K562 (cell line): ENCODE measurements at regions not wholly inside any gene's neighbourhood (a gene's known extent, or its start where the extent isn't known, plus 50 kb on each side); places are given as distances from the start of the nearest gene placed in this dataset.

Experiments used
- ATAC-seq: fragments of 200-7000 bp; cut with Tn5 transposase; 3 replicates; pipeline ENCODE4 v1.9.1; 2020; ENCODE audit warnings: moderate library complexity
- BruUV-seq: library from RNA; stranded (reverse); fragments of 400-500 nt; replicated peaks from 2 replicates; lab custom pipeline; 2021; lab: Mats Ljungman, UMichigan
- CTCF ChIA-PET: fragments of 300-600 bp; formaldehyde crosslinking; extraction: SDS; loops from one replicate; lab custom pipeline; 2021; ENCODE audit warnings: low intra/inter-chr PET ratio; lab: Yijun Ruan, JAX
- POLR2A ChIA-PET: fragments of 300-600, 350-650 bp; sonication (Branson Sonifier 250); formaldehyde crosslinking; extraction: SDS; loops from one replicate; lab custom pipeline; 2021; ENCODE audit warnings: antibody characterized with exemption, inconsistent platforms; lab: Yijun Ruan, JAX
- DNase-seq, 4 experiments: peaks; one replicate each; pipeline versions ENCODE4 v3.0.0 to v3.0.0-alpha.2; 2011 to 2018; ENCODE audit warnings: low spot score in 3 of 4, mixed read lengths in 3 of 4; ENCODE audit errors: extremely low read depth in 1 of 4
- FAIRE-seq: peaks from 2 replicates; lab custom pipeline; 2011; peaks lifted over from hg19 to GRCh38; lab: Jason Lieb, UNC
- H2AFZ ChIP-seq: 2 replicates; pipeline ENCODE4 v1.6.0; 2011; ENCODE audit warnings: low read depth, low read length, control low read depth, inconsistent platforms
- H3K27ac ChIP-seq: fragments of 200-600 bp; 3 replicates; pipeline ENCODE4 v1.8.0; 2011; ENCODE audit warnings: low read depth, mild to moderate bottlenecking, control low read depth, inconsistent platforms, low read length, moderate library complexity, mixed read lengths; ENCODE audit errors: extremely low read depth
- H3K27me3 ChIP-seq, 2 experiments: fragments of 300-600 bp in 1 of 2; 2 replicates in 1 of 2; 3 replicates in 1 of 2; pipeline versions ENCODE4 v1.6.0 to v1.8.0; 2011; ENCODE audit warnings: inconsistent platforms in 2 of 2, low read length in 2 of 2, mild to moderate bottlenecking in 1 of 2, mixed read lengths in 1 of 2, moderate library complexity in 1 of 2; ENCODE audit not compliant: control insufficient read depth in 2 of 2, insufficient read depth in 2 of 2
- H3K36me3 ChIP-seq: fragments of 300-600 bp; 3 replicates; pipeline ENCODE4 v1.8.0; 2011; ENCODE audit warnings: mild to moderate bottlenecking, low read length, inconsistent platforms; ENCODE audit not compliant: control insufficient read depth, insufficient read depth
- H3K4me1 ChIP-seq, 2 experiments: fragments of 200-600 bp in 1 of 2; replicated peaks in 1 of 2; 2 replicates in 1 of 2; 3 replicates in 1 of 2; pipeline versions ENCODE4 v1.5.1 to v1.8.0; 2011; ENCODE audit warnings: inconsistent platforms in 2 of 2, low read length in 2 of 2, mild to moderate bottlenecking in 1 of 2, mixed read lengths in 1 of 2, moderate library complexity in 1 of 2; ENCODE audit not compliant: control insufficient read depth in 2 of 2, insufficient read depth in 2 of 2
- H3K4me2 ChIP-seq: 2 replicates; pipeline ENCODE4 v1.6.1; 2011; ENCODE audit warnings: low read length, control low read depth, inconsistent platforms, mixed read lengths; ENCODE audit not compliant: insufficient read depth
- H3K4me3 ChIP-seq: fragments of 200-600 bp; sonication (generic), shearing (Covaris generic); 2 replicates; pipeline ENCODE4 v1.5.1; 2016; ENCODE audit warnings: control low read depth, inconsistent platforms
- H3K79me2 ChIP-seq: fragments of 200-600 bp; 3 replicates; pipeline ENCODE4 v1.8.0; 2011; ENCODE audit warnings: low read length, inconsistent platforms; ENCODE audit not compliant: control insufficient read depth, insufficient read depth
- H3K9ac ChIP-seq, 2 experiments: 2 replicates each; pipeline versions ENCODE4 v1.6.0 to v1.6.1; 2011; ENCODE audit warnings: low read depth in 2 of 2, low read length in 2 of 2, control low read depth in 1 of 2, inconsistent platforms in 1 of 2, mild to moderate bottlenecking in 1 of 2, mixed read lengths in 1 of 2; ENCODE audit not compliant: insufficient read depth in 1 of 2
- H3K9me1 ChIP-seq: one replicate; pipeline ENCODE4 v1.6.0; 2011; ENCODE audit warnings: inconsistent platforms, mild to moderate bottlenecking, low read length, moderate library complexity; ENCODE audit not compliant: control insufficient read depth, insufficient read depth
- H3K9me3 ChIP-seq: replicated peaks from 2 replicates; pipeline ENCODE4 v1.5.1; 2011; ENCODE audit warnings: low read depth, low read length, inconsistent platforms; ENCODE audit not compliant: control insufficient read depth, insufficient read depth
- H4K20me1 ChIP-seq: replicated peaks from 2 replicates; pipeline ENCODE4 v1.6.1; 2011; ENCODE audit warnings: low read length, inconsistent platforms, mixed read lengths; ENCODE audit not compliant: control insufficient read depth, insufficient read depth
- CBX2 ChIP-seq: fragments of 200-600 bp; sonication (generic); IDR thresholded peaks from one replicate; pipeline ENCODE4 v1.6.1; 2012; ENCODE audit warnings: mild to moderate bottlenecking, low read length, inconsistent platforms; ENCODE audit not compliant: insufficient read depth, poor library complexity, severe bottlenecking
- CBX3 ChIP-seq, 2 experiments: IDR thresholded peaks; 1 replicate in 1 of 2; 2 replicates in 1 of 2; pipeline ENCODE4 v1.6.1; 2012; ENCODE audit warnings: inconsistent platforms in 2 of 2, low read length in 2 of 2, borderline replicate concordance in 1 of 2, control low read depth in 1 of 2
- EGR1 ChIP-seq: fragments of 450-650 bp; conservative IDR thresholded peaks from 2 replicates; pipeline ENCODE4 v1.6.1; 2017; ENCODE audit warnings: mild to moderate bottlenecking
- KLF13 ChIP-seq: fragments of 450-650 bp; IDR thresholded peaks from 2 replicates; pipeline ENCODE4 v1.6.1; 2016; ENCODE audit warnings: missing genetic modification characterization, low read depth, mild to moderate bottlenecking, missing compliant biosample characterization, moderate library complexity, borderline replicate concordance
- SAFB ChIP-seq: fragments of 200-400 bp; formaldehyde crosslinking; IDR thresholded peaks from 2 replicates; pipeline ENCODE4 v1.6.1; 2017; ENCODE audit warnings: low read depth, low read length, borderline replicate concordance
- SMAD2 ChIP-seq: fragments of 150-350 bp; IDR thresholded peaks from 2 replicates; pipeline ENCODE4 v1.6.1; 2014; ENCODE audit warnings: low read depth, mild to moderate bottlenecking, low read length
- TAF1 ChIP-seq: IDR thresholded peaks from 2 replicates; pipeline ENCODE4 v1.6.1; 2011; ENCODE audit warnings: mild to moderate bottlenecking, low read length, moderate library complexity; ENCODE audit not compliant: insufficient read depth, control insufficient read depth, severe bottlenecking; ENCODE audit errors: extremely low read depth
- ZNF212 ChIP-seq: fragments of 450-650 bp; formaldehyde crosslinking; IDR thresholded peaks from 2 replicates; pipeline ENCODE4 v1.4.0; 2020; ENCODE audit warnings: mild to moderate bottlenecking
- ZNF551 ChIP-seq: fragments of 250-450 bp; sonication (Bioruptor Pico); IDR thresholded peaks from 2 replicates; pipeline ENCODE4 v1.5.0; 2021; ENCODE audit warnings: mild to moderate bottlenecking, moderate library complexity
- WGBS: fragments of 100-300 bp; shearing (Covaris generic); methylation state at CpG from one replicate; pipeline ENCODE4 v1.1.6; 2016; ENCODE audit warnings: low coverage, mixed read lengths; ENCODE audit not compliant: insufficient coverage; ENCODE audit errors: missing lambda C conversion rate; 5-methylcytosine and 5-hydroxymethylcytosine counted together
- in situ Hi-C: fragments of 300-500 bp; cut with MboI; formaldehyde crosslinking; loops from 4 replicates; pipeline ENCODE4 v1.15.0; 2018; ENCODE audit warnings: inconsistent platforms, mixed read lengths
- intact Hi-C: fragments of 100-400 bp; cut with micrococcal nuclease; formaldehyde crosslinking; loops from 2 replicates; pipeline ENCODE4 v1.14.2; 2022
- TF ChIP-seq, protein P1 (sequence below): fragments of 450-650 bp; formaldehyde crosslinking; IDR thresholded peaks from 2 replicates; pipeline ENCODE4 v1.4.0; 2020; ENCODE audit warnings: mild to moderate bottlenecking
- TF ChIP-seq, protein P2 (sequence below): fragments of 250-450 bp; sonication (Bioruptor Pico); IDR thresholded peaks from 2 replicates; pipeline ENCODE4 v1.5.0; 2021; ENCODE audit warnings: mild to moderate bottlenecking, borderline replicate concordance

DNA sequence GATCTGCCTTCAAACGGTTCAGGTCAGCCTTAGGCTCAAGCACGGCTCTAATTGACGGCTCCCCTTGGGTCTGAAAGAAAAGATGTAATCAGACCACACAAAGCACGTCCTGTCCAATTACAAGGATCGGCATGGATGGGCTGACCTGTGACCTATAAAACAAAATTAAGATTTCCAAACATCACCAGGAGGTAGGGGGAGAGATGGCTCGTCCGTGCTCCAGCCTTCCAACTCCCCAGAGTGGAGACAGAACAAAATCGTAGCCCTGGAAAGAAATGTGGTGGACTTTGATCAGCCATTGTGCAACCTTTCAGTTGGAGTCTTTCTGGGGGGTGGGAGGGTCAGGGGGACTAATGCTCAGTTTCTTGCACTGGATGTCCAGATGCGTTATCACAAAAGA lies 226.6 kb upstream of the DIO3 start (continued):
- TF ChIP-seq, protein P1, sequence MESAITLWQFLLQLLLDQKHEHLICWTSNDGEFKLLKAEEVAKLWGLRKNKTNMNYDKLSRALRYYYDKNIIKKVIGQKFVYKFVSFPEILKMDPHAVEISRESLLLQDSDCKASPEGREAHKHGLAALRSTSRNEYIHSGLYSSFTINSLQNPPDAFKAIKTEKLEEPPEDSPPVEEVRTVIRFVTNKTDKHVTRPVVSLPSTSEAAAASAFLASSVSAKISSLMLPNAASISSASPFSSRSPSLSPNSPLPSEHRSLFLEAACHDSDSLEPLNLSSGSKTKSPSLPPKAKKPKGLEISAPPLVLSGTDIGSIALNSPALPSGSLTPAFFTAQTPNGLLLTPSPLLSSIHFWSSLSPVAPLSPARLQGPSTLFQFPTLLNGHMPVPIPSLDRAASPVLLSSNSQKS (CRISPR knock-in tag) = no peak
- TF ChIP-seq EGR1 (no peak), SMAD2 (no peak), TAF1 (no peak), ZNF212 (CRISPR knock-in tag) (no peak), CBX3 (IDR thresholded peaks at IDR 0.05; ENCODE audit: borderline replicate concordance in 1 of 2, low read length in 2 of 2) (no peak)

DNA sequence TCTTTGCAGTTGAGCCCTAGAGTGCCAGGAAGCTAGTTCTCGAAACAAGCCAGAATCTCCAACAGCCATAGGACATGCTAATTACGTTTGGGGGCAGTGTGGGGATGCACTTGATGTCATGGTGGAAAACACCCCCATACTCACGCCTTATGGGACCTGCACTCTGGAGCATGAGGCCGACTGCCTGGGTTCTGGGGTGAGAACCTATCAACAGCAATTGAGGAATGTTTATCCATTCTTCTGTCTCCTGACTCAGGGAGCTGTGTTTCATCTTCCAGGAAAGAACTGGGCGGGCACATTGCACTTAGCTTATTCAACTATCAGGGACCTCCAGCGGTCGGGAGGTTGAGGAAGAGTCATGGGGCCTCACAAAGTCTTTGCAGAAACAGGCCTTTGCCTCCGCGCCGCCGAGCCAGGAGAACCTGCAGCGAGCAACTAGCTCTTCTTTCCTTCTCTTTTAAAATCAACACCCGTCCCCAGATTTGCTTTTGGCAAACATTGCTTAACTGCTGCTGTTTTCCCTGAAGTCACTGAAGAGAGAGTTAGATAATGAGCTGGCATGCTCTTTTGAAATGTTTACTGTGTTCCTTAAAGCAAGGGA lies 226.1 kb upstream of the DIO3 start:
- CTCF ChIA-PET = no interaction called here
- Histone ChIP-seq H4K20me1 (no peaks in the 10 kb centered on the region), H3K9ac (no peak overlapping the region), H3K4me1 (no peaks in the 10 kb centered on the region), H3K9me1 (no peaks in the 10 kb centered on the region)
- 0% methylated on average over 11 of the region's 13 CpGs for WGBS
- intact Hi-C loops = no loop called here
- TF ChIP-seq KLF13 (tag) (no peak), SAFB (no peak), CBX2 (no peak), ZNF551 (no peak)
- TF ChIP-seq, protein P2, sequence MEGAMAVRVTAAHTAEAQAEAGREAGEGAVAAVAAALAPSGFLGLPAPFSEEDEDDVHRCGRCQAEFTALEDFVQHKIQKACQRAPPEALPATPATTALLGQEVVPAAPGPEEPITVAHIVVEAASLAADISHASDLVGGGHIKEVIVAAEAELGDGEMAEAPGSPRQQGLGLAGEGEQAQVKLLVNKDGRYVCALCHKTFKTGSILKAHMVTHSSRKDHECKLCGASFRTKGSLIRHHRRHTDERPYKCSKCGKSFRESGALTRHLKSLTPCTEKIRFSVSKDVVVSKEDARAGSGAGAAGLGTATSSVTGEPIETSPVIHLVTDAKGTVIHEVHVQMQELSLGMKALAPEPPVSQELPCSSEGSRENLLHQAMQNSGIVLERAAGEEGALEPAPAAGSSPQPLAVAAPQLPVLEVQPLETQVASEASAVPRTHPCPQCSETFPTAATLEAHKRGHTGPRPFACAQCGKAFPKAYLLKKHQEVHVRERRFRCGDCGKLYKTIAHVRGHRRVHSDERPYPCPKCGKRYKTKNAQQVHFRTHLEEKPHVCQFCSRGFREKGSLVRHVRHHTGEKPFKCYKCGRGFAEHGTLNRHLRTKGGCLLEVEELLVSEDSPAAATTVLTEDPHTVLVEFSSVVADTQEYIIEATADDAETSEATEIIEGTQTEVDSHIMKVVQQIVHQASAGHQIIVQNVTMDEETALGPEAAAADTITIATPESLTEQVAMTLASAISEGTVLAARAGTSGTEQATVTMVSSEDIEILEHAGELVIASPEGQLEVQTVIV (CRISPR knock-in tag) = no peak
- TF ChIP-seq, all 486 proteins: peak for 0
- H3K27ac ChIP-seq = no peak overlapping the region
- in situ Hi-C loops = no loop called here
- ATAC-seq = no peak
- H3K79me2 ChIP-seq = no peaks in the 10 kb centered on the region
- no peak overlapping the region for H2AFZ ChIP-seq
- no peaks in the 10 kb centered on the region for H3K36me3 ChIP-seq
- no peak for DNase-seq
- H3K9me3 ChIP-seq = no peaks in the 10 kb centered on the region
- no peak overlapping the region for H3K4me2 ChIP-seq
- no peak for FAIRE-seq
- POLR2A ChIA-PET = no interaction called here
- no peak overlapping the region for H3K4me3 ChIP-seq
- no TSS peak for BruUV-seq
- peaks cover 6 to 58% of the 10 kb centered on the region in 2 experiments for H3K27me3 ChIP-seq
